Lower leg skin (tissue), 4 donors: ENCODE measurements at regions not wholly inside any gene's neighbourhood (a gene's known extent, or its start where the extent isn't known, plus 50 kb on each side); places are given as distances from the start of the nearest gene placed in this dataset.

Experiments
- DNase-seq, 2 donors: peaks; one replicate each; pipeline ENCODE4 v3.0.0-alpha.2; 2019; ENCODE audit warnings: low spot score in 2 of 2
- H3K4me3 ChIP-seq: fragments of 200-600 bp; sonication (generic); 2 replicates; pipeline ENCODE4 v1.5.1; 2017; ENCODE audit warnings: mild to moderate bottlenecking, low read depth; ENCODE audit not compliant: poor library complexity, severe bottlenecking
- POLR2A ChIP-seq, 2 donors: fragments of 450-650 bp; IDR thresholded peaks; one replicate each; pipeline ENCODE4 v1.6.1; 2016 to 2017; ENCODE audit warnings: antibody characterized with exemption in 2 of 2, mild to moderate bottlenecking in 1 of 2, moderate library complexity in 1 of 2
- WGBS, 2 donors: methylation state at CpG; one replicate each; pipeline ENCODE4 v1.1.5; 2018; 5-methylcytosine and 5-hydroxymethylcytosine counted together
- intact Hi-C: fragments of 100-400 bp; cut with DNase I; formaldehyde crosslinking; loops from one replicate; pipeline ENCODE4 v1.15.0; 2023; ENCODE audit warnings: low total_unique reads
- TF ChIP-seq, protein P1 (sequence below), 3 donors: fragments of 450-650 bp; IDR thresholded peaks; one replicate each; pipeline ENCODE4 v1.5.1; 2016; ENCODE audit warnings: antibody characterized with exemption in 3 of 3, mild to moderate bottlenecking in 3 of 3, moderate library complexity in 2 of 3

GRCh38 chr5:6936031-6936430 is 222.8 kb downstream of the TENT4A start:
- no peak for DNase-seq
- intact Hi-C loops: no loop called here
- H3K4me3 ChIP-seq: no peak overlapping the region
- no peak for TF ChIP-seq POLR2A (IDR thresholded peaks at IDR 0.05)
- TF ChIP-seq, protein P1, sequence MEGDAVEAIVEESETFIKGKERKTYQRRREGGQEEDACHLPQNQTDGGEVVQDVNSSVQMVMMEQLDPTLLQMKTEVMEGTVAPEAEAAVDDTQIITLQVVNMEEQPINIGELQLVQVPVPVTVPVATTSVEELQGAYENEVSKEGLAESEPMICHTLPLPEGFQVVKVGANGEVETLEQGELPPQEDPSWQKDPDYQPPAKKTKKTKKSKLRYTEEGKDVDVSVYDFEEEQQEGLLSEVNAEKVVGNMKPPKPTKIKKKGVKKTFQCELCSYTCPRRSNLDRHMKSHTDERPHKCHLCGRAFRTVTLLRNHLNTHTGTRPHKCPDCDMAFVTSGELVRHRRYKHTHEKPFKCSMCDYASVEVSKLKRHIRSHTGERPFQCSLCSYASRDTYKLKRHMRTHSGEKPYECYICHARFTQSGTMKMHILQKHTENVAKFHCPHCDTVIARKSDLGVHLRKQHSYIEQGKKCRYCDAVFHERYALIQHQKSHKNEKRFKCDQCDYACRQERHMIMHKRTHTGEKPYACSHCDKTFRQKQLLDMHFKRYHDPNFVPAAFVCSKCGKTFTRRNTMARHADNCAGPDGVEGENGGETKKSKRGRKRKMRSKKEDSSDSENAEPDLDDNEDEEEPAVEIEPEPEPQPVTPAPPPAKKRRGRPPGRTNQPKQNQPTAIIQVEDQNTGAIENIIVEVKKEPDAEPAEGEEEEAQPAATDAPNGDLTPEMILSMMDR (IDR thresholded peaks at IDR 0.05): no peak
- WGBS, 2 donors: 47 to 53% methylated on average over 1 of the region's 1 CpG

DNA sequence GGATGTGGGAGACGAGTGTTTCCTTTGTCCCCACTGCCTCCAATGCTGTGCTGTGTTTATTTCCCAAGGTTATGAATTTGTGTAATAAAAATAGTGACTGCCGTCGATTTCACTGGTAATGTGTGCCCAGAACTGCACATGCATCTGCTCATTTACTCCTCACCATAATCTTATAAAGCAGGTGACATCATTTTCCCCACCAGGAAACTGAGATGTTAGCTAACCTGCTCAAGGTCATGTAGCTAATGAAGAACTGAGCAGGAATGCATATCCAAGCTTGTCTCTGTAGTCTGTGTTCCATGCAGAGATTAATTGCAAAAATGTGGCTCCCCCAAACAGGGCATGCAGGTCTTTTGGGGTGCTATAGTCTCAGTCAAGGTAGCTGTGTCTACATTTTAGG is 224.4 kb downstream of the TENT4A start:
- WGBS, 2 donors: 63 to 65% methylated on average over 3 of the region's 3 CpGs
- intact Hi-C loops: no loop called here
- TF ChIP-seq POLR2A (IDR thresholded peaks at IDR 0.05): no peak
- no peak for DNase-seq
- H3K4me3 ChIP-seq: no peak overlapping the region

DNA sequence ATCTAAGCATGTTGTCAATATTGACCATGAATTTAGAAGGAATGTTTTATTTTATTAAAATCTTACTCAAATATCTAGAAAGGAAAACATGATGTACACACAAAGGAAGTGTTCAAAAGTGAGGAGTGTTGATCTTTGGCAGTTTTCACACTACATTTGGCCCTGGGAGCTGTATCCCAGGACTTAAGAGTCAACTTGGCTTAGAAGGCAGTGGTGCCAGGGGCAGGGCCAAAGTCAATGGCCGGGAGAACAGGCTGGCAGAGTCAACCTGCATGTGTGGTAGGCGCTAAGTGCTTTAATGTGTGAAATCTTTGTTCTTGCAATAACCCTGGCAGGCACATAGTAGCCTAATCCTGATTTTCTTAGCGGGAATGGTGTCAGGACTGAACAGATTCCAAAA is 228.4 kb downstream of the TENT4A start:
- 65 to 72% methylated on average over 3 of the region's 3 CpGs for WGBS, 2 donors
- no peak for DNase-seq
- no peak overlapping the region for H3K4me3 ChIP-seq
- TF ChIP-seq, protein P1 (IDR thresholded peaks at IDR 0.05): no peak
- TF ChIP-seq POLR2A (IDR thresholded peaks at IDR 0.05): no peak
- intact Hi-C loops: no loop called here

- DNase-seq: no peak
- intact Hi-C loops: no loop called here
- TF ChIP-seq, protein P1 (IDR thresholded peaks at IDR 0.05): no peak
- TF ChIP-seq POLR2A (IDR thresholded peaks at IDR 0.05): no peak
- H3K4me3 ChIP-seq: no peak overlapping the region
- WGBS, 2 donors: 88% methylated on average over 11 of the region's 11 CpGs
Measured at GRCh38 chr5:6943197-6944112, 230.2 kb downstream of the TENT4A start.

- DNase-seq: no peak
- no peak for TF ChIP-seq POLR2A (IDR thresholded peaks at IDR 0.05)
- TF ChIP-seq, protein P1 (IDR thresholded peaks at IDR 0.05): no peak
- intact Hi-C loops: no loop called here
- 47 to 67% methylated on average over 2 of the region's 2 CpGs for WGBS, 2 donors
- no peak overlapping the region for H3K4me3 ChIP-seq
Measured at GRCh38 chr5:6948562-6948961, 235.3 kb downstream of the TENT4A start.

DNA sequence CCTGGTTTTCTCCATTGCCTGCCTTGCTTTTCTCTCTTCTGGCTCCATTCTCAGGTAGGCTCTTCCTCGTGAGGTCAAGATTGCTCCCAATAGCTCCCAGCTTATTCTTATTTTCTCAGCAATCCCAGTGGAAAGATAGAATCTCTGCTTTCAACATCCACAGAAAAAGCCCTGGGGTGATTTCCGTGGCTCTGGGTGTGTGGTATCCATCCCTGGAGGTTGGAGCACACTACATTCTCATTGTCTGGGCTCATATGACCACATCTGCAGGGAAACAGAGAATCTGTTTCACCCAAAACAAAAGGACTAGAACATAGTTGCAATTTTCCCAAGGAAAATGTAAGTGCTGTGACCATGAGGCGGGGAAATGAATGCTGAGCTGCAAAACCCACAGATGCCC is 236.0 kb downstream of the TENT4A start:
- TF ChIP-seq POLR2A (IDR thresholded peaks at IDR 0.05): no peak
- TF ChIP-seq, protein P1 (IDR thresholded peaks at IDR 0.05): no peak
- no peak for DNase-seq
- H3K4me3 ChIP-seq: no peak overlapping the region
- intact Hi-C loops: no loop called here
- WGBS, 2 donors: 78 to 82% methylated on average over 3 of the region's 3 CpGs
